Effector CD8-positive, alpha-beta T cell (primary cell): ENCODE measurements at regions not wholly inside any gene's neighbourhood (a gene's known extent, or its start where the extent isn't known, plus 50 kb on each side); places are given as distances from the start of the nearest gene placed in this dataset.

Experiments used
- DNase-seq: peaks from one replicate; lab custom pipeline; 2025; lab: John Stamatoyannopoulos, UW

DNA sequence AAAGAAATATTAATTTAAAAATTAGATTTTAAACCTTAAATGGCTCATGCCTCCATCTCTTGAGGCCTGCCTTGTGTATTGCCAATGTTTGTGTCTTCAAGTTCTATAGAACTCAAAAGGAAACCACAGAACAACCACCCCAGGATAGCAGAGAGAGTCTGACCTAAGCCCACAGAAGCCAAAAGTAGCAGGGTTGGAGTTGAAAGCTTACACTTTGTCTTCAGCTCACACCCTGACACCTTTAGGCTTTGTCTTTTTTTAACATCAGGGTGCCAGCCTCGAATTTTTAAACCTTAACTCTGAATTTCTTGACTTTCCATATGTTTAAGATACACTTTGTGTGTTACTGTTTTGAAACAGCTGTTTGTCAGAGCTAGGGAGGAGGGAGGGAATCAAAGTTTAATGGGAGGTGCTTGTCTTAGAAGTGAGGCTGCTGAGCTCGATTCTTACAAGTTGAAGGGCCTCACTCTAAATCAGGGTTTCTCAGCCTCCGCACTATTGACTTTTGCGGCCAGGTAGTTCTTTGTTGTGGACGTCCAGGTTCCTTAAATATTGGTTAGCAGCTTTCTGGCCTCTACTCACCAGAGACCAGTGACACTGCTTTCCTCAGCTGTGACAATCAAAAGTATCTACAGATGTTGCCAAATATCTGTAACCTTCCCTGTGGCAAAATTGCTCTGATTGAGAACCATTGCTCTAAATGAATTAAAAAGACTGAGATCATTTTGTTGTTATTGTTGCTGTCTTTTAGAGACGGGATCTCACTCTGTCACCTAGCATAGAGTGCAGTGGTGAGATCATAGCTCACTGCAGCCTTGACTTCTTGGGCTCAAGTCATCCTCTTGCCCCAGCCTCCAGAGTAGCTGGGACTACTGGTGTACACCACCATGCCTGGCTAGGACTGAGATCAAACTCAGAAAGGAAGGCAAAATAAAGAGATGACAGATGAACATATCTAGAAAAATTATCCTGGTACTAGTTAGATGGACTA is 139.2 kb upstream of the EOMES start:
- DNase-seq: no peak

DNA sequence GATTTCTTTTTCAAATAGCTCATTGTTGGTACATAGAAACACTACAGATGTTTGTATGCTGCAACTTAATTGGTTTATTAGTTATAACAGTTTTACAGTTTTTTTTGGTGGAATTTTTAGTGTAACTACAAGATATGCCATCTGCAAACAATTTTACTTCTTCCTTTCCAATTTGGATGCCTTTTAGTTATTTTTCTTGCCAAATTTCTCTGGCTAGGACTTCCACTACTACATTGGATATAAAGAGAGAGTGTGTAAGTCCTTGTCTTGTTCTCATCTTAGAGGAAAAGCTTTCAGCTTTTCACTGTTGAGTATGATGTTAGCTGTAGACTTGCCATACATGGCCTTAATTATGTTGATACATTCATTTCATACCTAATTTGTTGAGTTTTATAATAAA is 143.6 kb upstream of the EOMES start:
- no peak for DNase-seq

DNA sequence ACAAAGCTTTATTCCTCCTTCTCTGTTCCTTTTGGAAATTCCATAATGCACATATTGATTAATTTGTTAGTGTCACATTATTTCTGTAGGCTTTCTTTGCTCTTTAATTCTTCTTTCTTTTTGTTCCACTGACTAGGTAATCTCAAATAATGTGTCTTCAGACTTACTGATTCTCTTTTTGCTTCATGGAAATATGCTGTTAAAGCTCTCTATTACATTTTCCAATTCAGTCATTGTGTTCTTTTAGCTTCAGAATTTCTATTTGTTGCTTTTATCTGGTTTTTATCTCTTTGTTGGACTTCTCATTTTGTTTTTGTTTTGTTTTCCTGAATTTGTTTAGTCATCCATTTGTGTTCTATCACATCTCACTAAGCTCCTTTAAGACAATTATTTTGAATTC is 147.0 kb upstream of the EOMES start:
- DNase-seq: no peak

DNA sequence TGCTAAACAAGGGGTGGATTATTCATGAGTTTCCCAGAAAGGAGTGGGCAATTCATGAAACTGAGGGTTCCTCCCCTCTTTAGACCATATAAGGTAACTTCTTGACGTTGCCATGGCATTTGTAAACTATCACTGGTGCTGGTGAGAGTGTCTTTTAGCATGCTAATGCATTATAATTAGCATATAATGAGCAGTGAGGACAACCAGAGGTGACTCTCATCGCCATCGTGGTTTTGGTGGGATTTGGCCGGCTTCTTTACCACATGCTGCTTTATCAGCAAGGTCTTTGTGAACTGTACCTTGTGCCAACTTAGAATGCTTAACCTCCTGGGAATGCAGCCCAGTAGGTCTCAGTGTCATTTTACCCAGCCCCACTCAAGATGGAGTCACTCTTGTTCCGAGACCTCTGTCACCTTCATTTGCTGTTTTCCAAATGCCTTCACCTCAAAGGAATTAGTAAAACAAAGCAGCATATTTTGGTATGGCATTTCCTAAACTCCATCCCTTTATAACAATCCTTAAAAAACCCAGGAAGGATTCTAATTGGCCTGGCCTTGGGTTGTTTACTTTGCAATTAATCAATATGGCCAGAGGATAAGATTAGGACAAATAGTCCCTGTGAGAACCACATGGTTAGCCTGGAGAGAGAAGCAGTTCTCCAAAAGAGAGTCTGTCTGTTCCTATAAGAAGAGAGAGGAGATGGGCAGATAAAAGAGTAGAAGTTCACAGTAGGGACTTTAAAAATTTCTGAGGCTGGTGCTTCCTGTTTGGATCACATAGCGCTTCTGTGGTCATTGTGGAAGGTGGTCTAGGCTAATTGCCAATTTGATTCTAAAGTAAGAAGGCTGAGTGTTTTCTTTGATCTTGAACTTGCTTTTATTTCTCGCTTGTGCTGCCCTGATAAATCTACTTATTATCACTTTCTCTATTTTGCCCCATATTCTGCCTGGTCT is 155.2 kb upstream of the EOMES start:
- no peak for DNase-seq

DNA sequence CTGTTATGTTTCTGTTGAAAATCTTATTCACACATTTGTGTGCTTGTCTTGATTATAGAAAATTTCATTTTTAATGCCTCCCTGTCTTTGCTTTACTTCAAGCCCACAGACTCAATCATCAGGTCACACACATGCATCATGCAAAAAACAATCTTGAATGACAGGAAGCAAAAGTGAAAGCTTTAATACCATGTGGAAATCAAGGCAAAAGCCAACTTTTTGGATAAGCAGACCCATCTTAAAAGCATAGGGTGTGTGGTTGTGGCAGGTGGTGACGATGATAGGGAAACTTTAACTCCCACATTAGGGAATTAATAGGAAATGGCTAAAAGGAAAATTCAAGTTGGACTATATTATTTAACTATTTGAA is 155.9 kb upstream of the EOMES start:
- no peak for DNase-seq

DNA sequence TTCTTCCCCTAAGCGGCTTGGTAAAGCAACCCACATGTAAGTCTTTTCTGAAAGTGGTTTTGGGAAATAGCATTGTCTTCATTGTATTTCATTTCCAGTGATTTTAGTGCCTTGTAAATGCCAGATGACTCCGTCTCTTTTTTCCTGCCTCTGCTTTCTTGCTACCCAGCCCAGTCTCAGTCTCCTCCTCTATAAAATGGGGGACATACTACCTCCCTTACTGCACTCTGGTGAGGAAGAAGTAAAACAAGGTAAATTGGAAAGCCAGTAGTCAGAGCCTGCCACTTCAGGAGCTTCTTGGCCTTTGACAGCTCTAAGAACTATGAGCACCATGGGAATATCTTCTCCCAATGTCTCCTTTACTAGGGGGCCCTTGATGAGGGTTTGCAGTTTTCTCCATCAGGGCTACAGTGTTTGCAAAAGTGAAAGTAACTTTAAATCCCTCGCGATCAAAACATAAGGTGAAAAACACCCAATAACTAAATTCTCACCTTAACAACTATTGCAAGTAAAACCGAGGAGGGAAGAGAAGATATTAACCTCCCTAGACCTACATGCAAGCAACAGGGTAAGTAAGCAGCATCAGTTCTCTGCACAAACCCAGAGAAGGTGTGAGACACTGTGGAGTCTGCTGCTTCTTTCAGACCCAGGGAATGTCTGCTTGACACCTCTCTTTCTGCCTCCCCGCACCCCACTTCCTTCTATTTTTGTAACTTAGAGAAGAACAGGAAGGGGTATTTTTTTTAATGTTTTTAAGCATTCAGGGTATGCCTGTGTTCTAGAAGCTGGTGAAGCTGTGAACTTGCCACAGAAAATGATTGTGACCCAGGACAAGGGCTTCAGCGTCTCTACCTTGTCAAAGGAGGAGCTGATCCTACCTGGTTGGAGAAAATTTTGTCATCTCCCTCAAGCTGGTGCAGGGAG is 159.1 kb upstream of the EOMES start:
- peak; percentile 14 for DNase-seq

DNA sequence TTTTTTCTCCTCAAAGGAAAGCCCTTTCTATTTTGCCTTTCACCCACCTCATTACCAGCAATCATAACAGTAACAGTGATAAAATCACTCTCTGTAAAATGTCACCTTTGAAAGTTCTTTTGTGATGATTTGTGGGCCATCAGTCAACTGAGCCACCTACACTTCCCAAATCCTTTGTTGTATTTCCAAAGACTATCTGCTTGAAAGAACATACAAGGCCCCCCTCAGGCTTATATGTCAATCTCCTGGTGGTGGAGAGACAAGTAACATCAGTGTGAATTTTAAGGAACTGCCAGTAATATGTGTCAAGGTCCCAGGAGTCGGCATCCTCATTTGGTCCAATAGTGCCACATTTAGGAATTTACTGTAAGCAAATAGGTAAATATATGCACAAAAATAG is 161.1 kb upstream of the EOMES start:
- no peak for DNase-seq

DNA sequence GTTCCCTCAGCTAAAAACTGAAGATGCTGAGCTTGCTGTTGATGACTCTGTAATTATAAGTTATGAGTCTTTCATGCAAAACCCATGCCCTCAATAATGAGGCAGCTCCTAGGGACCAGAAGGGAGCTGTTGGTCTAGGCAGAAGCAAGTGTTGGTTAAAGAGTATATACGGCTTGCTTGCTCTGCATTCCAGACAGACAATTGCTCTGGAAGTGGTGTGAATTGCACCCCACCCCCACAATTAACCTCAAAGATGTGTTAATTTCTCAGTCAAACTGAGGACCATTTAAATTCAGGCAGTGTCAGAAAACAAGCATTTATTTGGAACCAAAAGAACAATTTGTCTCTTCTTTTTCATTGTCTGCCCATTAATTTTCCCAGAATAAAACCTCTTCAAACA is 163.5 kb upstream of the EOMES start:
- DNase-seq: no peak

DNA sequence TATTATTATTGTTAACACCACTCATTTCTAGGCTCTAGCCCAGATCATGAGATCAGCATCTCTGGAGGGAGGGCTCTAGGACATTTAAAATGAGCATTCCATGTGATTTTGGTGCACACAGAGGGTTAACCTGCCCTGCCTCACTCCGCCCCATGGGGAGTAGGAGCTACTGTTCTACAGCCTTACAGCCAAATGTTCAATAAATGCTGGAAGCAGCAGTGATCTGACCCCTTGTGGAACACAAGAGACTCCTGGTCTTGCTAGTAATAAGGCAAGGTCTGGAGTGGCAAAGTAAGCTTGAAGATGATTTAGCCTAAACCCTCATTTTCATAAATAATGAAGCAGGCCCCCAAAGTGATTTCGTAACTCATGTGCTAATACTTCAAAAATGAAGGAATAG is 166.4 kb upstream of the EOMES start:
- no peak for DNase-seq

DNA sequence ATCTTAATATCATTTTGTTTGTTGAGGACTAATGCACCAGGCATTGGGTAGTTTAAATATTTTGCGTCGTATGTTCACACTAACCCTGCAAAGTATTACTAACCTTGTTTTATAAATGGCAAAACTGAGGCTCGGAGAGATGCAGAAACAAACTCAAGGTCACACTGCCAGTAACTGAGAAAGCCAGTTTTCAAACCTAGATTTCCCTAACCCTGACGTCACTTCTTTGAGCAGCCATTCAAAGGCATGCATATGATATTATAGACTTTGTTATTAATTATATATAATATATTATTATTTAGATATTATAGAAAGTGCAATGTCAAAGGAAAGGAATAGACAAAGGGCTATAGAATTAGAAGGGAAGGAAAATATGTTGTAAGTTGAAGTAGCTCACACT is 167.6 kb upstream of the EOMES start:
- no peak for DNase-seq

DNA sequence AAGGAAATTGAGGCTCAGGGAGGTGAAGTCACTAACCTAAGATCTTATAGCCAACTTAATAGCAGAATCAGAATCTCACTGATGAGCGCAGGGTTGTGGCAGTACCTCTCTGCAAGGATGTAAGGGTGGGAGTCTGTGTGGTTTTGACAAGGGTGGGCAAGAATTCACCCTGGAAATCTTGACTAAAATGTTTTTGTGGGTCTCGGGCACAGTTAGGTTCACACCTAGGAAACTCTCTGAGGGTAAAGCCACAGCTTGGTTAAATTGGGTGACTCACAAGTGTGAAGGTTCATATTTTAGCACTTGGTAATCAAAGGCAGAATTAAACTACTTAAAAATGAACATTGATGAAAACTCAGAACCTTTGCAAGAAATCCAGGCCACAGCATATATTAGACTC is 178.2 kb upstream of the EOMES start:
- no peak for DNase-seq

DNA sequence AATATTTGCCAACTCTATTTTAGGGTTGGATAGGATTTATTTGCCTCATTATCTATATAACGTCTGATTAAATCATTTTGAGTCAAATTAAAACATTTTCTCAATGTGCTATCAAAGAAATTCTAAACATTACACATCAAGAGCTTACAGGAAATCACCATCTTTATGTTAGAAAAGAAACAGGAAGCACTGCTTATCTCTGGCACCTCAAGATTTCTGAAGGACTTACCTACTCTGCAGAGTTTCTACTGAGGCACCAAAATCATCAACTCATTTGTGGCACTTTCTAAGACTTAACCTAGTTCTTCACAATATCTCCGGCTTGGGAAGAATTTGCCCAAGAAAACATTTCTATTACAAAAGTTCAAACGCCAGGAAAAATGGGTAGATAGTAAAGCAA is 181.3 kb upstream of the EOMES start:
- no peak for DNase-seq

DNA sequence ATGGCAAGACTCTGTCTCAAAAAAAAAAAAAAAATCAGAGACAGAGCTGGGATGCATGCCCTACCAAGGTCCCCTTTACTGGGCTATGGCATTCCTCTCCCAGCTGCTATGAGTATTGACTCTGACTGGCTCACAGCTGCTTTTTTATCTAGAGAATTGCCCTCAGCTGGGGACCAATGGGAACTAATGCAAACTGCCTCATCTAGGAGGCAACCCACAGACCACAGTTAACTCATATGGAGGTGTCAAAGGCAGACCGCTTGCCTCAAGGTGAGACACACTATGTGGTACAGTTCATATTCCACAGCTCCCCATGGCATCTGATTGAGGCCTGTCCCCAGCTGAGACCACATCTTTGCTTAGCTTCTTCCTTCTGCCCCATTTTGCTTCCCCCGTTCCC is 183.5 kb upstream of the EOMES start:
- no peak for DNase-seq

DNA sequence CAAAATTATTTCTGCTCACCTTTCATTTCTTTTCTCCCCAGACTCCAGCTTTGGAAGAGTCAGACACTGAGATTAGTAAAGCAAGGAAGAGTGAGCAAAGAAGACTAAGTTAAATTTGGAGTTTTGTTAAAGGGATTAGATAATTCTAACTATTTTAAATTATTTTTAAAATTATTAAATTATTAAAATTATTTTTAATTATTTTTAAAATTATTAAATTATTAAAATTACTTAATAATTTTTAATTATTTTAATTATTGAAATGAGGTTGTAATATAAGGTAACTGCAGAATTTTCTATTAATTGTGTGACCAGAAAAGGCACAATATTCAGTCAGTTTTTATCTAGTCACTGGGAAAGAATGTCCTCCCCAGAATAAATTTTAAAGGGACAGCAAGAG is 185.0 kb upstream of the EOMES start:
- DNase-seq: no peak

DNA sequence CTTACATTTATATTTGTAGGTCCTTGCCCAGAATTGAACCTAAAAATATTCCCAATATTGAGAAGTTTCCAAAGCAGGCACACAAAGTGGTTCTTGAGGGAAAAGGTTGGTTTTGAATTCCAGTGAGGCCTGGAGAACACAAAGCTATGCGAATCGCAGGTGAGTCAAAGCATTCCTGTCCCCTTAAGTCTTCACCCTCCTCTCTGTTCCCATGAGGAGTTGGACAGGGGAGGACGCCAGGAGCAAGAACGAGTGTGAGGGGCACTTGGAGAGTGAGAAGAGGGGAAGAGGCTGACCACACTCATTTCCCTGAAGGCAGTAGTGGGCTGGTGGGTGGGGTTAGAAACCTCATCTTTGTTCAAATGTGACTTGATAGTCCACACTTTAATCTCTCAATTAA is 185.8 kb upstream of the EOMES start:
- no peak for DNase-seq

DNA sequence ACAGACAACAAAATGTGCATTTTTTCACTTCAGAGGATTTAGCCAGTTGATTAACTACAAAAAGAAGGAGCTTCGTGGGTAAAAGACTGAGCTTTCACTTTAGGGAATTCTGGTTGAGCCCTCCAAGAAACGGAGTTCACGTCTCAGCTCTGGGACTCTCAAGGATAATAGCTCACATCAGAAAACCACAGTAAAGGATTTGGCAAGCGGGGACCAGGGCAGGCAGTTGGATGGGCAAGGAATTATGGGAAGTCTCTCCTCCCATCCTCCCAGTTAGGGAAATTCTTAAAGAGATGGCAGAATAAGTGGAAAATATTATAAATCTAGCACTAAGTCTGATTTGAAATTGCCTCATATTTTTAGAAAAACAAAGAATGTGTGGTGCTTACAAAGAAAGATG is 188.3 kb upstream of the EOMES start:
- DNase-seq: no peak

DNA sequence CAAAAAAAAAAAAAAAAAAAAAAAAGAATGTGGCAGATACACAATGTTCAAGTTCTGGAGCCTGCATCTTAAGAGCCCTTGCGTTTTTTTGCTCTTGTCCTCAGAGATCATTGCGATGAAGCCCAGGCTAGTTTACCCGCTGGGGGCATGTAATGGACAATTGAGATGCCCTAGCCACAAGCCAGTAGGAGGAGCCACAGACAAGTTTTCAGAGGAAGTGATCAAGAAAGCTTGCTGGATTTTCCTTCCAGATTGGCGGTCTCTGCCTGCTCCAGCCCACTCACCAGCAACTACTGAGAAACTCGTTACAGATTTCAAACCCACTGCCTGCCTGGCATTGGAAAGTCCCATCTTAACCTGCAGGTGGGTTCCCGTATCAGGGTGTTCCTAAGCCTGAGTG is 192.1 kb upstream of the EOMES start:
- DNase-seq: no peak

DNA sequence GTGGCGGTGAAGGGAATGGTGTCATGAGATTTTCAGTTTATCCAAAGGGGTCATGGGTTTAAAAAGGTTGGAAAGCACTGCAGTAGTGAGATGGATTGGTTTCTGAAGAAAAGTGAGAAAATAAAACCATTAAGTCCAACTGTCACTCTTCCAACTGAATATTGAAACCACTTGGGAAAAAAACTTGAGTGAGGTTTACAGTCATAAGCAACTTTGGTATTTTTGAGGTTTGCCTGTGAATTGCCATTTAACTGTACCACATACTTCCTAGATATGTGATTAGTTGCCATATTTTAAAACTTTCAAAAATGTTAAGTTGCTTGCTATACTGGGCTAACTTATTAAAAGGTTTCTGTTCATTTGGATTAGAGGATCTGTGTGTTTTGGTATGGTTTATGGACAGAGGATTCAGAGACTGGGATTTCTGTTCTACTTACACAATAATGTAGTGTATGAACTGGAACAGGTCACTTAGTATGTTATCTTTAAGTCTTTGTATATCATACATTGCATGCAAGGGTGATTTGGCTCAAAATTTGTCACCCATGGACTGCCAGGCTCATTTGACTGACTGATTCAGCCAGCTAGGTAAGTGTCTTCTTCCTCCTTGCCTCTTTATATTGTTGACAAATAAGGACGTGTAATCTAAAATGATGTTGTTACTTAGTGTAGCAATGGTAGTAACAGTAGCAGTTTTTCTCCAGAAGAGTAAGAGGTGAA is 201.4 kb upstream of the EOMES start:
- DNase-seq: no peak

DNA sequence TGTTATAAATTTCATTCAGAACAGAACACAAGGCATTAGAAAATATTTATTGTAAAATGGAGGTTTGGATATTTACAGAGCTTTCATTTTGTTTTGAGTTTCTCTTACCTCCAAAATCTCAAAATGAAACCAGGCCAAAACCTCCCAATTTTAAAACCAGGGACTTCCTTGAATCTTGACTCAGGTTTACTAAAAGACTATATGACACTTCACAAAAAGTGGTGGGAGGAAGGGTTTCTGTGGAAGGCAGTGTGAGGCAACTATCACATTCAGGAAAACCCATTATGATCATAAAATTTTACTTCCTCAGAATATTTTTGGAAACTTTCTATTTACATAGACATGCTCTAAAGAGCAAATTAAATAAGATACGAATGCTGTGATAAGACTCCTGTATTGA is 205.8 kb upstream of the EOMES start:
- no peak for DNase-seq

DNA sequence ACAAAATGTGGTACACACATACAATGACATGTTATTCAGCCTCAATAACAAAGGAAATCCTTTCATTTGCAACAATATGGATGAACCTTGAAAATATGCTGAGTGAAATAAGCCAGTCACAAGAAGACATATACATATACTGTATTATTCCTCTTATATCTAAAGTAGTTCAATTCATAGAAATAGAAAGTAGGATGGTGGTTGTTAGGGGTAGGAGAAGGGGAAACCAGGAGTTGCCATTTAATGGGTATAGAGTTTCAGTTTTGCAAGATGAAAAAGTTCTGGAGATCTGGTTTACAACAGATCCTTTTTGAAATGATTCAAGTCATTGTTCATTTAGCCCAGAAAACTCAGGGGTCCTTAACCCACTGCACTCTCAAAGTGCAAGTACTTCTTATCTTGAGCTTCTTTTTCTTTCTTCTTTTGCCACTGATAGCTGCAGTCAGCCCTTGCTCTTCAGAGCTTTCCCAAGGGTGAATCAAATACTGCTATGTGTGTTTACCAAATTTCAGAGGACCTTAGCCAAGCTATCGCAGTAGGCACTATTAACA is 208.0 kb upstream of the EOMES start:
- DNase-seq: no peak

DNA sequence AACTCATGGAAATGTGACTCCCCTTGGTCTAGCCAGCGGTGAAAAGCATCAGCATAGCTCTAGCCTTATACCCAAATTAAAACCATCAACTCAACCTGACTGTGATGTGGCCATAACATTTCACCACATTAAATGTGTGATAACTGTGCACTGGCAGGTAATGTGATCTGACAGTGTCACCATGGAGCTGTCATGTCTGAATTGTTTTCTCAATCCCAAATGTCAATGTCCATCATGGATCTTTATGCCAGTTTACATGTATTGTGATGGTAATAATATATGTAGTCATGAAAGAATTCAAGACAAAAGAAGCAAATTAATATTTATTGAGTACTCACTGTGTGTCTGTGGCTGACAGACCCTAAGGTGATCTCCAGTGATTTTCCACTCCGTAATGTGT is 213.4 kb upstream of the EOMES start:
- DNase-seq: no peak
